ENCODE measurements at regions not wholly inside any gene's neighbourhood (a gene's known extent, or its start where the extent isn't known, plus 50 kb on each side); places are given as distances from the start of the nearest gene placed in this dataset.

DNA sequence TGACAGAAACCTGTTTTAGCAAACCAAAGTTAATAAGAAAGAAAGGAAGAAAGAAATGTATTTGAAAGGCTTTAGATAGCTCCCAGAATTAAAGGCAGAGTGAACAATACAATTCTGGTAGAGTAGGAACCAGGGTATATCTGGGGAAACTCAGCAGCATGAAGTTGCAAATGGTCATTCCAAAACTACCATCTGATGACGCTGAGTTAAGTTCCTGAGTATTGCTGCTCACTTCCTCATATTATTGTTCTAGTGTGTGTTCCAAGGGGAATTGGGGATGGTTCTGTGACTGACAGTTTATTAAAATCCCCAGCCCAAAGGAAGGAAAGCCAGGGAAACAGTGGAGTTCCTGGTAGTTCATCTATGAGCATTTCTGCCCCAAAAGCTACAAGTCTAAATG lies 88.3 kb upstream of the FRMD4B start:
- Mint-ChIP-seq H3K36me3 (ENCODE audit: insufficient read depth, unreplicated experiment) (no peaks in the 10 kb centered on the region), H3K27me3 (ENCODE audit: insufficient read depth, unreplicated experiment) (peaks cover 7% of the 10 kb centered on the region), H3K4me1 (ENCODE audit: low read depth, unreplicated experiment) (no peaks in the 10 kb centered on the region), H3K27ac (ENCODE audit: unreplicated experiment) (no peak overlapping the region), H3K4me3 (ENCODE audit: unreplicated experiment) (no peak overlapping the region), H3K9me3 (ENCODE audit: unreplicated experiment) (no peaks in the 10 kb centered on the region)
- Histone ChIP-seq H3K27me3 (replicated peaks; ENCODE audit: control insufficient read depth, insufficient read depth, low read length) (no peaks in the 10 kb centered on the region), H3K36me3 (ENCODE audit: control insufficient read depth, insufficient read depth, low read length) (no peaks in the 10 kb centered on the region), H3K4me3 (ENCODE audit: low read depth, low read length) (no peak overlapping the region), H3K4me1 (no peaks in the 10 kb centered on the region), H3K9me3 (no peaks in the 10 kb centered on the region)
- ChIA-PET CTCF (no interaction called here), POLR2A (no interaction called here)
- no peak for DNase-seq
- intact Hi-C loops (cut with micrococcal nuclease; ENCODE audit: unreplicated experiment), result no loop called here
- TF ChIP-seq, protein P1, sequence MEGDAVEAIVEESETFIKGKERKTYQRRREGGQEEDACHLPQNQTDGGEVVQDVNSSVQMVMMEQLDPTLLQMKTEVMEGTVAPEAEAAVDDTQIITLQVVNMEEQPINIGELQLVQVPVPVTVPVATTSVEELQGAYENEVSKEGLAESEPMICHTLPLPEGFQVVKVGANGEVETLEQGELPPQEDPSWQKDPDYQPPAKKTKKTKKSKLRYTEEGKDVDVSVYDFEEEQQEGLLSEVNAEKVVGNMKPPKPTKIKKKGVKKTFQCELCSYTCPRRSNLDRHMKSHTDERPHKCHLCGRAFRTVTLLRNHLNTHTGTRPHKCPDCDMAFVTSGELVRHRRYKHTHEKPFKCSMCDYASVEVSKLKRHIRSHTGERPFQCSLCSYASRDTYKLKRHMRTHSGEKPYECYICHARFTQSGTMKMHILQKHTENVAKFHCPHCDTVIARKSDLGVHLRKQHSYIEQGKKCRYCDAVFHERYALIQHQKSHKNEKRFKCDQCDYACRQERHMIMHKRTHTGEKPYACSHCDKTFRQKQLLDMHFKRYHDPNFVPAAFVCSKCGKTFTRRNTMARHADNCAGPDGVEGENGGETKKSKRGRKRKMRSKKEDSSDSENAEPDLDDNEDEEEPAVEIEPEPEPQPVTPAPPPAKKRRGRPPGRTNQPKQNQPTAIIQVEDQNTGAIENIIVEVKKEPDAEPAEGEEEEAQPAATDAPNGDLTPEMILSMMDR (IDR thresholded peaks at IDR 0.05; ENCODE audit: insufficient read depth in 1 of 2, low read depth in 1 of 2, low read length in 1 of 2, severe bottlenecking in 1 of 2, unreplicated experiment in 1 of 2), result no peak
- no TSS peak for BruUV-seq (replicated peaks)

DNA sequence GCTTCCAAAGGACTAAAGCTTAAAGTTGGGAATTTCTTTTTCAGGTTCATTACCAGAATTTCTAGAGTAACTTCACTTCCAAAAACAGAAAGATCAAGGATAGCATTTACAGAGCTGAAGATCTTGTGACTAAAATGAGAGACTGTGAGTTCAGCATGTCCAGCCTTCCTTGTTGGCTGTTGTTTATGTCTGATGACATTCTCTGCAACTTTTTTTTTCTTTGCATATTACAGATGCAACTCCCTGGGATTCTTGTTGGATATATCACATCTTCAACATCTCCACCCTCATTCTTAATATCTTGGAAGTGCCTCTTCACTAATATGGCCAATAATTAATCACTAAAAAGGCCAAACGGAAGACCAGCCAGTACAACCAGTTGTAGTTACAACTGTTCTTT lies 86.2 kb upstream of the FRMD4B start:
- Mint-ChIP-seq H3K27me3 (ENCODE audit: insufficient read depth, unreplicated experiment) (peaks cover 3% of the 10 kb centered on the region), H3K4me1 (ENCODE audit: low read depth, unreplicated experiment) (no peaks in the 10 kb centered on the region), H3K36me3 (ENCODE audit: insufficient read depth, unreplicated experiment) (no peaks in the 10 kb centered on the region), H3K9me3 (ENCODE audit: unreplicated experiment) (no peaks in the 10 kb centered on the region), H3K4me3 (ENCODE audit: unreplicated experiment) (no peak overlapping the region), H3K27ac (ENCODE audit: unreplicated experiment) (no peak overlapping the region)
- POLR2A ChIA-PET, result no interaction called here
- TF ChIP-seq, protein P1 (IDR thresholded peaks at IDR 0.05; ENCODE audit: insufficient read depth in 1 of 2, low read depth in 1 of 2, low read length in 1 of 2, severe bottlenecking in 1 of 2, unreplicated experiment in 1 of 2), result no peak
- BruUV-seq (replicated peaks), result no TSS peak
- Histone ChIP-seq H3K4me3 (ENCODE audit: low read depth, low read length) (no peak overlapping the region), H3K4me1 (no peaks in the 10 kb centered on the region), H3K9me3 (no peaks in the 10 kb centered on the region), H3K27me3 (replicated peaks; ENCODE audit: control insufficient read depth, insufficient read depth, low read length) (no peaks in the 10 kb centered on the region), H3K36me3 (ENCODE audit: control insufficient read depth, insufficient read depth, low read length) (no peaks in the 10 kb centered on the region)
- DNase-seq, result no peak
- CTCF ChIA-PET, result no interaction called here
- intact Hi-C loops (cut with micrococcal nuclease; ENCODE audit: unreplicated experiment), result no loop called here

DNA sequence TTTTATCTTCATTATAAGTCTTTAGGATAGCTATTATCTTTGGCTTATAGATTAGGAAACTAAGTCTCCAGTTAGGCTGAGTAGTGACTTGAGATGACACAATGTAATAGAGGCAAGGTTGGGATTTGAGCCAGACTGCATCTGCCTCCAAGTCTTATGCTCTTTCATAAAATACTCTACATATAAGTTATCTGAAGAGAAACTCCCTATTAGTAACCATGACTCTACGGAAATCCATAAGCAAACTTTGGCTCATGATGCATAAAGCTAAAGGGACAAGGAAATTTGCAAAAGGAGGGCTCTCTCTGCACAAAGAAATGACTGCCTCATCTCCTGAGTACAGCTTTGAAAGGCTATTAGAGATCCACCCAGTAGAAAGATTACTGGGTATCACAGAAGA lies 77.6 kb upstream of the FRMD4B start:
- TF ChIP-seq, protein P1 (IDR thresholded peaks at IDR 0.05; ENCODE audit: insufficient read depth in 1 of 2, low read depth in 1 of 2, low read length in 1 of 2, severe bottlenecking in 1 of 2, unreplicated experiment in 1 of 2), result no peak
- ChIA-PET POLR2A (no interaction called here), CTCF (no interaction called here)
- H3K9me3 ChIP-seq, result no peaks in the 10 kb centered on the region
- Mint-ChIP-seq H3K27ac (ENCODE audit: unreplicated experiment) (no peak overlapping the region), H3K4me1 (ENCODE audit: low read depth, unreplicated experiment) (no peaks in the 10 kb centered on the region), H3K9me3 (ENCODE audit: unreplicated experiment) (no peaks in the 10 kb centered on the region), H3K36me3 (ENCODE audit: insufficient read depth, unreplicated experiment) (no peaks in the 10 kb centered on the region), H3K4me3 (ENCODE audit: unreplicated experiment) (no peak overlapping the region), H3K27me3 (ENCODE audit: insufficient read depth, unreplicated experiment) (no peaks in the 10 kb centered on the region)
- BruUV-seq (replicated peaks), result no TSS peak
- H3K4me1 ChIP-seq, result no peaks in the 10 kb centered on the region
- H3K36me3 ChIP-seq (ENCODE audit: control insufficient read depth, insufficient read depth, low read length), result no peaks in the 10 kb centered on the region
- H3K4me3 ChIP-seq (ENCODE audit: low read depth, low read length), result no peak overlapping the region
- DNase-seq, result no peak
- intact Hi-C loops (cut with micrococcal nuclease; ENCODE audit: unreplicated experiment), result no loop called here
- no peaks in the 10 kb centered on the region for H3K27me3 ChIP-seq (replicated peaks; ENCODE audit: control insufficient read depth, insufficient read depth, low read length)
